ENCODE measurements at regions not wholly inside any gene's neighbourhood (a gene's known extent, or its start where the extent isn't known, plus 50 kb on each side); places are given as distances from the start of the nearest gene placed in this dataset.

- no peak for TF ChIP-seq GABPB1 (CRISPR knock-in tag; IDR thresholded peaks at IDR 0.05)
- no peak for TF ChIP-seq ZKSCAN8 (CRISPR knock-in tag; IDR thresholded peaks at IDR 0.05; ENCODE audit: borderline replicate concordance)
- TF ChIP-seq ELF4 (CRISPR knock-in tag; IDR thresholded peaks at IDR 0.05; ENCODE audit: borderline replicate concordance): no peak
- no peak for TF ChIP-seq CBX2 (IDR thresholded peaks at IDR 0.05; ENCODE audit: low read depth, low read length)
- no peak for TF ChIP-seq CBX2 (CRISPR knock-in tag; IDR thresholded peaks at IDR 0.05; ENCODE audit: low read depth)
- TF ChIP-seq MYNN (CRISPR knock-in tag; IDR thresholded peaks at IDR 0.05; ENCODE audit: low read depth): no peak
- no peak for TF ChIP-seq RFX5 (IDR thresholded peaks at IDR 0.05; ENCODE audit: low read depth, low read length)
- TF ChIP-seq ZZZ3 (CRISPR knock-in tag; IDR thresholded peaks at IDR 0.05; ENCODE audit: borderline replicate concordance): no peak
These were observed 462.3 kb upstream of the ADGRL3 start for GRCh38 chr4:60737858-60738257.
